ENCODE measurements at regions not wholly inside any gene's neighbourhood (a gene's known extent, or its start where the extent isn't known, plus 50 kb on each side); places are given as distances from the start of the nearest gene placed in this dataset.

- Mint-ChIP-seq H3K9me3 (peaks cover 30% of the 10 kb centered on the region), H3K27ac (no peak overlapping the region), H3K36me3 (ENCODE audit: low read depth) (no peaks in the 10 kb centered on the region), H3K27me3 (ENCODE audit: insufficient read depth) (peaks cover 5% of the 10 kb centered on the region), H3K4me3 (no peak overlapping the region), H3K4me1 (ENCODE audit: low read depth) (no peaks in the 10 kb centered on the region)
- DNase-seq, result no peak
- no peak for TF ChIP-seq CTCF (IDR thresholded peaks at IDR 0.05)
Observed at GRCh38 chr17:14971054-14971453, 294.1 kb downstream of the PMP22 start.

GRCh38 chr17:14959106-14959648 lies 305.9 kb downstream of the PMP22 start:
- no peaks in the 10 kb centered on the region for H3K9me3 Mint-ChIP-seq
- no peak for TF ChIP-seq CTCF (IDR thresholded peaks at IDR 0.05)
- H3K27ac Mint-ChIP-seq, result no peak overlapping the region
- no peak for DNase-seq
- no peak overlapping the region for H3K4me3 Mint-ChIP-seq
- peaks cover 7% of the 10 kb centered on the region for H3K27me3 Mint-ChIP-seq (ENCODE audit: insufficient read depth)
- H3K4me1 Mint-ChIP-seq (ENCODE audit: low read depth), result no peaks in the 10 kb centered on the region
- H3K36me3 Mint-ChIP-seq (ENCODE audit: low read depth), result no peaks in the 10 kb centered on the region

GRCh38 chr17:14953405-14953804 lies 311.7 kb downstream of the PMP22 start:
- no peaks in the 10 kb centered on the region for H3K4me1 Mint-ChIP-seq (ENCODE audit: low read depth)
- H3K27me3 Mint-ChIP-seq (ENCODE audit: insufficient read depth), result peaks cover 13% of the 10 kb centered on the region
- no peak for DNase-seq
- no peak overlapping the region for H3K27ac Mint-ChIP-seq
- no peaks in the 10 kb centered on the region for H3K36me3 Mint-ChIP-seq (ENCODE audit: low read depth)
- no peak for TF ChIP-seq CTCF (IDR thresholded peaks at IDR 0.05)
- no peaks in the 10 kb centered on the region for H3K9me3 Mint-ChIP-seq
- no peak overlapping the region for H3K4me3 Mint-ChIP-seq

- Mint-ChIP-seq H3K27me3 (ENCODE audit: insufficient read depth) (peaks cover 10% of the 10 kb centered on the region; the same call in 1 of the 2 replicates), H3K4me1 (ENCODE audit: low read depth) (no peaks in the 10 kb centered on the region), H3K27ac (no peak overlapping the region)
Observed at GRCh38 chr17:14950686-14951085, 314.4 kb downstream of the PMP22 start.

GRCh38 chr17:14950216-14950615 lies 314.9 kb downstream of the PMP22 start:
- H3K27me3 Mint-ChIP-seq (ENCODE audit: insufficient read depth), result peaks cover 9% of the 10 kb centered on the region; the same call in 1 of the 2 replicates
- H3K4me3 Mint-ChIP-seq, result no peak overlapping the region
- no peaks in the 10 kb centered on the region for H3K9me3 Mint-ChIP-seq
- no peak overlapping the region for H3K27ac Mint-ChIP-seq
- DNase-seq, result no peak
- H3K36me3 Mint-ChIP-seq (ENCODE audit: low read depth), result no peaks in the 10 kb centered on the region
- no peak for TF ChIP-seq CTCF (IDR thresholded peaks at IDR 0.05)
- no peaks in the 10 kb centered on the region for H3K4me1 Mint-ChIP-seq (ENCODE audit: low read depth)

More at GRCh38 chr17:14950686-14951085, 314.4 kb downstream of the PMP22 start:
- no peak for DNase-seq
- Mint-ChIP-seq H3K4me3 (no peak overlapping the region), H3K36me3 (ENCODE audit: low read depth) (no peaks in the 10 kb centered on the region), H3K9me3 (no peaks in the 10 kb centered on the region)
- no peak for TF ChIP-seq CTCF (IDR thresholded peaks at IDR 0.05)

GRCh38 chr17:14947671-14948070 lies 317.5 kb downstream of the PMP22 start:
- H3K27ac Mint-ChIP-seq, result no peak overlapping the region
- no peaks in the 10 kb centered on the region for H3K9me3 Mint-ChIP-seq
- no peak overlapping the region for H3K4me3 Mint-ChIP-seq
- peaks cover 3% of the 10 kb centered on the region for H3K4me1 Mint-ChIP-seq (ENCODE audit: low read depth)
- no peak for DNase-seq
- no peak for TF ChIP-seq CTCF (IDR thresholded peaks at IDR 0.05)
- peaks cover 5% of the 10 kb centered on the region; the same call in 1 of the 2 replicates for H3K27me3 Mint-ChIP-seq (ENCODE audit: insufficient read depth)
- no peaks in the 10 kb centered on the region for H3K36me3 Mint-ChIP-seq (ENCODE audit: low read depth)
